ENCODE measurements at regions not wholly inside any gene's neighbourhood (a gene's known extent, or its start where the extent isn't known, plus 50 kb on each side); places are given as distances from the start of the nearest gene placed in this dataset.

- CTCF ChIA-PET = no interaction called here
- POLR2A ChIA-PET = interaction anchor here (0.6 kb wide), 1 partner anchor 163 kb away, joined by 4 read pairs; no protein-coding TSS in a partner anchor
- Mint-ChIP-seq H3K36me3 (no peaks in the 10 kb centered on the region), H3K27ac (no peak overlapping the region), H3K9me3 (no peaks in the 10 kb centered on the region), H3K4me3 (no peak overlapping the region), H3K4me1 (no peaks in the 10 kb centered on the region), H3K27me3 (ENCODE audit: low read depth) (no peaks in the 10 kb centered on the region)
- no peak for TF ChIP-seq ETV6 (CRISPR knock-in tag; IDR thresholded peaks at IDR 0.05)
- TF ChIP-seq, protein P1, sequence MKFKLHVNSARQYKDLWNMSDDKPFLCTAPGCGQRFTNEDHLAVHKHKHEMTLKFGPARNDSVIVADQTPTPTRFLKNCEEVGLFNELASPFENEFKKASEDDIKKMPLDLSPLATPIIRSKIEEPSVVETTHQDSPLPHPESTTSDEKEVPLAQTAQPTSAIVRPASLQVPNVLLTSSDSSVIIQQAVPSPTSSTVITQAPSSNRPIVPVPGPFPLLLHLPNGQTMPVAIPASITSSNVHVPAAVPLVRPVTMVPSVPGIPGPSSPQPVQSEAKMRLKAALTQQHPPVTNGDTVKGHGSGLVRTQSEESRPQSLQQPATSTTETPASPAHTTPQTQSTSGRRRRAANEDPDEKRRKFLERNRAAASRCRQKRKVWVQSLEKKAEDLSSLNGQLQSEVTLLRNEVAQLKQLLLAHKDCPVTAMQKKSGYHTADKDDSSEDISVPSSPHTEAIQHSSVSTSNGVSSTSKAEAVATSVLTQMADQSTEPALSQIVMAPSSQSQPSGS (CRISPR knock-in tag; IDR thresholded peaks at IDR 0.05; ENCODE audit: borderline replicate concordance, low read depth) = no peak
- no peak for TF ChIP-seq NFYB (CRISPR knock-in tag; conservative IDR thresholded peaks at IDR 0.05; ENCODE audit: low read depth)
- no peak for TF ChIP-seq CREB1 (CRISPR knock-in tag; IDR thresholded peaks at IDR 0.05)
- no peak for TF ChIP-seq CREM (CRISPR knock-in tag; IDR thresholded peaks at IDR 0.05)
- no peak for TF ChIP-seq NFE2L1 (CRISPR knock-in tag; IDR thresholded peaks at IDR 0.05)
- TF ChIP-seq ARID4B (CRISPR knock-in tag; IDR thresholded peaks at IDR 0.05; ENCODE audit: borderline replicate concordance) = no peak
- TF ChIP-seq ZNF219 (CRISPR knock-in tag; IDR thresholded peaks at IDR 0.05; ENCODE audit: borderline replicate concordance) = no peak
- DNase-seq (ENCODE audit: low spot score) (no peak), ATAC-seq (no peak)
These were observed 70.2 kb upstream of the BRWD3 start for GRCh38 chrX:80879916-80880315.

DNA sequence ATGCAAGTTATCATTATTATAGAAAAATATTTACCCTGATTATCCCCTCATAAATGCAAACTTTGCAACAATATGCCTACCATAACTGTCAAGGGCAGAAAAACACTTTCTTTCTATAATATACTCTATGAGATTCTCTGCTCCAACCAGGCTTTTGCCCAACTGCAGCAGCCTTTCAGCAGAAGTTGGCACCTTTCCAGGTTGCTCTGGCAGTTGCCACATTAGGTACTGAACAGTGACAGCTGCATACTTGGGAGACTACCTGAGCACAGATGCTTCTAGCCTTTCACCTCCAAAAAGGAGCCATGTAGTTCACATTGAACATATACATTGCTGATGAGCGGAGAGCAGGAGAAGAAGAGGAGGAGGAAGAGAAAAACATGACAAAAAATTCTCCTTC, 69.5 kb upstream of the BRWD3 start:
- H3K4me1 Mint-ChIP-seq = no peaks in the 10 kb centered on the region
- ATAC-seq = no peak
- H3K4me3 Mint-ChIP-seq = no peak overlapping the region
- H3K36me3 Mint-ChIP-seq = no peaks in the 10 kb centered on the region
- TF ChIP-seq NFATC4 (CRISPR knock-in tag; IDR thresholded peaks at IDR 0.05) (no peak), GRHL2 (CRISPR knock-in tag; IDR thresholded peaks at IDR 0.05; ENCODE audit: insufficient replicate concordance, severe bottlenecking) (no peak)
- no peak overlapping the region for H3K27ac Mint-ChIP-seq
- no peak for DNase-seq (ENCODE audit: low spot score)
- no peaks in the 10 kb centered on the region for H3K27me3 Mint-ChIP-seq (ENCODE audit: low read depth)
- POLR2A ChIA-PET = no interaction called here
- H3K9me3 Mint-ChIP-seq = no peaks in the 10 kb centered on the region
- CTCF ChIA-PET = no interaction called here

- no peak overlapping the region for H3K4me3 Mint-ChIP-seq
- ATAC-seq (no peak), DNase-seq (ENCODE audit: low spot score) (no peak)
- H3K27me3 Mint-ChIP-seq (ENCODE audit: low read depth) = no peaks in the 10 kb centered on the region
- CTCF ChIA-PET = interaction anchor here (0.6 to 1.5 kb wide), 9 partner anchors 68 to 500 kb away, joined by 3 to 9 read pairs (median 4); partner anchors contain the start of genes BRWD3, HMGN5 and SH3BGRL
- H3K4me1 Mint-ChIP-seq = no peaks in the 10 kb centered on the region
- TF ChIP-seq ZNF416 (CRISPR knock-in tag; IDR thresholded peaks at IDR 0.05) = no peak
- H3K9me3 Mint-ChIP-seq = no peaks in the 10 kb centered on the region
- POLR2A ChIA-PET = no interaction called here
- H3K36me3 Mint-ChIP-seq = no peaks in the 10 kb centered on the region
- no peak overlapping the region for H3K27ac Mint-ChIP-seq
These were observed 67.2 kb upstream of the BRWD3 start for GRCh38 chrX:80876877-80877276.

All from WTC11 (cell line).